HEK293T (cell line): ENCODE measurements at regions not wholly inside any gene's neighbourhood (a gene's known extent, or its start where the extent isn't known, plus 50 kb on each side); places are given as distances from the start of the nearest gene placed in this dataset.

ENCODE experiments used
- CTBP1 ChIP-seq: fragments of 450-650 bp; IDR thresholded peaks from 2 replicates; pipeline ENCODE4 v1.6.1; 2016; ENCODE audit warnings: borderline replicate concordance
- FOXM1 ChIP-seq: fragments of 450-650 bp; IDR thresholded peaks from 2 replicates; pipeline ENCODE4 v1.6.1; 2017; ENCODE audit warnings: mild to moderate bottlenecking, borderline replicate concordance
- NFRKB ChIP-seq: fragments of 450-650 bp; IDR thresholded peaks from 2 replicates; pipeline ENCODE4 v1.6.1; 2016; ENCODE audit warnings: mild to moderate bottlenecking, moderate library complexity
- SP1 ChIP-seq: fragments of 450-650 bp; IDR thresholded peaks from 2 replicates; pipeline ENCODE4 v1.6.1; 2017
- ZNF384 ChIP-seq: fragments of 450-650 bp; IDR thresholded peaks from 2 replicates; pipeline ENCODE4 v1.6.1; 2016

DNA sequence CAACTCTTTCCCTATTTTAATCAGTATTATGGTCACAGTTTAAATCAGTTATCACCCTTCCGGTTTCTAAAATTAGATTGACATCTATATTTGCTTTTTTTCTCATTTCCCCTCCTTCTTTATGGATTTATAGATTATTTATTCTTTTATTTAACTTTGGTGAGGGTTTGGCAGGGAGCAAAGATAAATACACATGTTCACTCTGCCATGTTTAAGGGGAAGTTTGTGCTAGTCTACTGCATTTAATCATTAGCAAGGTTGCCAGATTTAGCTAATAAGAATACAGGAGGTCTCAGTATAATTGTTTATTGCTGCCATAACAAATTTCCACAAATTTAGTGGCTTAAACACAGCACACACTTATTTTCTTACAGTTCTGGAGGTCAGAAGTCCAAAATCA, 204.0 kb upstream of the BTG1 start:
- no peak for TF ChIP-seq FOXM1
- TF ChIP-seq SP1, result no peak
- TF ChIP-seq NFRKB, result no peak
- no peak for TF ChIP-seq ZNF384
- TF ChIP-seq CTBP1, result no peak
